IPS DF 6.9 (cell line): ENCODE measurements at regions not wholly inside any gene's neighbourhood (a gene's known extent, or its start where the extent isn't known, plus 50 kb on each side); places are given as distances from the start of the nearest gene placed in this dataset.

ENCODE experiments used
- DNase-seq: peaks from one replicate; pipeline ENCODE4 v3.0.0-alpha.2; 2013; ENCODE audit warnings: low read depth, low spot score
- H3K27ac ChIP-seq: one replicate; pipeline ENCODE4 v1.5.1; 2013; ENCODE audit warnings: low read length, control low read depth
- H3K27me3 ChIP-seq: 2 replicates; pipeline ENCODE4 v1.6.1; 2013; ENCODE audit warnings: mild to moderate bottlenecking, low read length; ENCODE audit not compliant: control insufficient read depth, insufficient read depth
- H3K36me3 ChIP-seq: 2 replicates; pipeline ENCODE4 v1.6.1; 2013; ENCODE audit warnings: low read length; ENCODE audit not compliant: control insufficient read depth, insufficient read depth
- H3K4me1 ChIP-seq: 2 replicates; pipeline ENCODE4 v1.6.1; 2013; ENCODE audit warnings: low read length; ENCODE audit not compliant: control insufficient read depth, insufficient read depth
- H3K4me3 ChIP-seq: 2 replicates; pipeline ENCODE4 v1.5.1; 2013; ENCODE audit warnings: mild to moderate bottlenecking, low read length
- H3K9me3 ChIP-seq: 2 replicates; pipeline ENCODE4 v1.6.1; 2013; ENCODE audit warnings: low read length, inconsistent platforms; ENCODE audit not compliant: control insufficient read depth, insufficient read depth
- WGBS: extraction: QIAGEN DNeasy Blood & Tissue Kit; methylation state at CpG from one replicate; pipeline ENCODE4 v1.1.7; 2013; ENCODE audit warnings: mixed read lengths, missing lambda C conversion rate; ENCODE audit not compliant: insufficient read length, insufficient coverage; 5-methylcytosine and 5-hydroxymethylcytosine counted together

GRCh38 chr21:23245255-23245654, 2247.0 kb downstream of the NCAM2 start:
- WGBS = no CpG with 5 or more reads among the region's 2 CpGs
- DNase-seq = no peak
- Histone ChIP-seq H3K27me3 (no peaks in the 10 kb centered on the region), H3K27ac (no peak overlapping the region), H3K4me1 (no peaks in the 10 kb centered on the region), H3K4me3 (no peak overlapping the region), H3K36me3 (no peaks in the 10 kb centered on the region), H3K9me3 (no peaks in the 10 kb centered on the region; the same call in 1 of the 2 replicates)

- Histone ChIP-seq H3K4me3 (no peak overlapping the region), H3K4me1 (no peaks in the 10 kb centered on the region), H3K36me3 (no peaks in the 10 kb centered on the region), H3K9me3 (no peaks in the 10 kb centered on the region), H3K27me3 (no peaks in the 10 kb centered on the region), H3K27ac (no peak overlapping the region)
- WGBS = no CpG with 5 or more reads among the region's 2 CpGs
- DNase-seq = no peak
These were observed 2225.7 kb downstream of the NCAM2 start for GRCh38 chr21:23223882-23224281.

- Histone ChIP-seq H3K27me3 (no peaks in the 10 kb centered on the region), H3K36me3 (no peaks in the 10 kb centered on the region), H3K4me3 (no peak overlapping the region), H3K4me1 (no peaks in the 10 kb centered on the region), H3K9me3 (no peaks in the 10 kb centered on the region), H3K27ac (no peak overlapping the region)
- no peak for DNase-seq
- no CpG with 5 or more reads among the region's 1 CpG for WGBS
These were observed 2220.5 kb downstream of the NCAM2 start for GRCh38 chr21:23218667-23219066.

- H3K4me3 ChIP-seq = no peak overlapping the region
- no peak overlapping the region for H3K27ac ChIP-seq
- peaks cover 2% of the 10 kb centered on the region; the same call in 1 of the 2 replicates for H3K9me3 ChIP-seq
- no peaks in the 10 kb centered on the region for H3K27me3 ChIP-seq
- H3K4me1 ChIP-seq = no peaks in the 10 kb centered on the region
- no CpG with 5 or more reads among the region's 1 CpG for WGBS
- H3K36me3 ChIP-seq = no peaks in the 10 kb centered on the region
- DNase-seq = no peak
These were observed 2219.4 kb downstream of the NCAM2 start for GRCh38 chr21:23217597-23217996.

GRCh38 chr21:23215261-23215660, 2217.1 kb downstream of the NCAM2 start:
- Histone ChIP-seq H3K4me1 (no peaks in the 10 kb centered on the region), H3K9me3 (peaks cover 2% of the 10 kb centered on the region; the same call in 1 of the 2 replicates), H3K4me3 (no peak overlapping the region), H3K36me3 (no peaks in the 10 kb centered on the region), H3K27me3 (no peaks in the 10 kb centered on the region), H3K27ac (no peak overlapping the region)
- no peak for DNase-seq
- WGBS = no CpG with 5 or more reads among the region's 1 CpG
